NCI-H2196 treated with DMSO at 0.1 percent for 48 hours (cell line): ENCODE measurements at regions not wholly inside any gene's neighbourhood (a gene's known extent, or its start where the extent isn't known, plus 50 kb on each side); places are given as distances from the start of the nearest gene placed in this dataset.
A peak's percentile ranks its signal among the peaks of the same experiment; 100 is the strongest.

Source experiments
- DNase-seq: peaks from one replicate; lab custom pipeline; 2025; ENCODE audit not compliant: unreplicated experiment; lab: John Stamatoyannopoulos, UW

DNA sequence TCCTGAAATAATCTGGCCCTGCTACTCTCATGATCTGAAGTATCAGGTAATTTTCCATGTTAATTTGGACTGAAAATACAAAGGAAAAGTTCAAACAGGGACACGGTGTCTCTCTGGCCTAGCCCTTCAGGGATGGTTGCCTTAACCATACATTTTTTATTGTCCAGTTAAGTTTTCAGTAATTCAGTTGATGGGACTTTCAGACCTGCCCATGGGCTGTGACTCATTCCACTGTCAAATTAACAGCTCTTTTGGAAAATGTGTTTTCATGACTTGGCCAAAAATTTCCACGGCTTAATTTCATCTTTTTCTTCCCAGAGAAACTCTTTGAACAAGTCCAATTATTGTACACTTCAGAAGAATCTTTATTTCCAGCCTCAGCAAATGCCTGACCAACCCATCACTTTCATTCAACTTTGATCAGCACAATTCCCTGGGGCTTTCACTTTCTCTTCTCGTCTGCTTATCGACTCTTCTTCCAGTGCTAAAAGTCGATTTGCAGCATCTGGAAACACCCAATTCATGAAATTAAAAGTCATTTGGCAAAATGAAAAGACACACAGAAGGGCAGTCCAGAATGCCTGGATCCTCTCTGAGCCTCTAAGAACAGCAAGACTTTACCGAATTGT lies 293.9 kb downstream of the RAB28 start:
- DNase-seq, result no peak

- DNase-seq, result no peak
These were observed 299.9 kb downstream of the RAB28 start for GRCh38 chr4:13184199-13184598.

DNA sequence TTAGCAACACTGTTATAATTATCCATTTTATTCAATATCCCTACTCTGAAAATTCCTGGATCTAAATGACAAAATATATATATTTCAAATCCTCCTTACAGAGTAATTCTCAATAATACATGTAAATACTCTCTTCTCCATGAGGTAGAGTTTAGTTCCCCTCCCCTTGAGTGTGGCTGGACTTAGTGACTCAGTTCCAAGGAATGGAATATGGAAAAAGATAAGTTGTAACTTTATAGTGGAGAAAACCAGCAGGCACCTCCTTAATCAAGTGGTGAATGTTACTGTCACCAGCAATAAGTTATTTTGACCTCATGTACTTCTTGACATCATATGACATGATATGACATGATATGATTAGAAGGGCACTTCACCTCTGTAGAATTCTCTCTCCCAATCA lies 302.0 kb downstream of the RAB28 start:
- DNase-seq, result no peak

DNA sequence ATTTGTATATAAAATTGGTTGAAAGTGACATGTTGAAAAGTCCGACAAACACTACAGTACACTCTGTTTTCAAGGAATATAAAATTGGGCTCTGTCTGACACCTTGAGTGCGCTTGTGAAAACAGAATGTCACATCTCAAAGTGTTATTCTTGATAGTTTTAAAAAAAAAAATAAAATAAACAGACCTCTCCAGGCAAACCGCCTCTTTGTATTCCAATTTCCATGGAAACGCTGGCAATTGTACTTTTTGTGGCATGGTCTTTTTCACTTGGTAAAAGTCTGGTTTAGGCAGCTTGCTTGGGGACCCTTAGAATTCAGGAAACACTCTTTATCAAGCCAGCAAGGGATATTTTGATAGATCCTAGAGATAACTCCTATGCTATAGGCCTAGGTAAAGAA lies 302.5 kb downstream of the RAB28 start:
- DNase-seq, result no peak

- DNase-seq, result no peak
These were observed 303.4 kb downstream of the RAB28 start for GRCh38 chr4:13180701-13181100.

DNA sequence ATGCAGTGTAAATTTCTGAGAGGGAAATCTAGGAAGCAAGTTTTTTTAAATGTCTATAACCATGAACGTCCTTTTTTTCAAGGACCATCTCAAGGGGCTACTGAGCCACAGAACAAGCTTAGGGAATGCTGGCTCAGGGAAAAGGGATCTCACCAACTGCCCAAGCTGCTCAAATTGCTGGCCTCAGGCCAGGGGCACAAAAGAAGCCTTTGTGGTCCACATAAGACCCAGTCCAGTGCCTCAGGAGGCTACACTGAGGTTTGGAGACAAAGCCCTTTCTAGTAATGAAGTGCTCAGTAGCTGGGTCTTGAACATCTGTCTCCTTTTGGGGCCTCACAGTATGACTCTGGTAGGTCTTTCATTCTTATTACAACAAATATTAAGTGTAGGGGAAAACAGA lies 305.5 kb downstream of the RAB28 start:
- no peak for DNase-seq

DNA sequence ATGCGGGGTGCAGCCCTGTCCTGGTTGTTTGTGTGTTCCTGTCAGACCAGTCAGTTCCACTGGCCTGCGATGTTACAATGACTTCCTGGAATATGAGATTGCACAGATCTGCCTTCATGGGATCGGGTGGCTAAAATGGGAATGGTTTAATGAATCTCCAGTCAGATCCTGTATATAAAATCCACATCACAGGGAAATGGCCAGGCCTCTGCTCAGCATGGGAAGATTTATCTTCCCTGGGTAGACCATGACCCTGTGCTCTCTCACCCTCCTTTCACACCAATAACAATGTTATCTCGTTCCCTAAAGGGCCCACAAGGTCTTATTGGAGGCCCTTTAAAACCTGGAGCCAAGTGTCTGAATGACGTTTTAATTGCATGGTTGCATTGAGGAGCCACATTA lies 307.4 kb downstream of the RAB28 start:
- no peak for DNase-seq

DNA sequence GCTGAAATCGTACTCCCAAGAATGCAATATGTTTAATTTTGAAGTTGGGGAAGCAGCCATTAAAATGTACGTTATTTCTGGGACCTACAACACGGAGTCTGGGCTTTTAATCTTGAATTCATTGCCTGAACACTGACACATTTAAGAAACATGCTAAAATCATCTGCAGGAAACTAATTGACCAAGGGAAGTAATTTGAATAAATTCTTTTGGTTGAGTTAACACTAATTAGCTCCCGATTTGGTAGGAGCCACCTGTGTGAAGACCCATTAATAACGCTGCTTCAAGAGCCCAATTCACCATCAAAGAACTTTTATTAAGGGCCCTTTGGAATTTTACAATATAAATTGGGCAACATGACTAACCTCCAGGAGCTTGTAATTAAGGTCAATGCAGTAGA lies 309.2 kb downstream of the RAB28 start:
- no peak for DNase-seq

DNA sequence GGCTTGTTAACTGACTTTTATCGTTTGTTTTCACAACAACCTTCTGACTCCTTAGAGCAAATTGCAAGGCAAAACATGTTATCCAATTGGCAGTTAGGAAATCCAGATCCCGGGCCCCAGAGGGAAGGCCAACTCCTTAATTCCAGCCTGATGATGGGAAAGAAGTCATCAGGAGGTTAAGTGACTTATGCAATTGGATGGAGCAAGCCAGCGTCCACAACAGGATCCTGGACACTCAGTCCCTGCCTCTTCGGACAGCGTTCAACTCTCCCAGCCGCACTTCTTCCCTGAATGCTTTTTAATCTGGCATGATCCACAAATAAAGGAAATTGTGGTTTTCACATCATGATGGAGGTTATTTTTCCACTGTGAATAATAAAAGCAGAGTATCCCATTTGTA lies 310.1 kb downstream of the RAB28 start:
- no peak for DNase-seq

DNA sequence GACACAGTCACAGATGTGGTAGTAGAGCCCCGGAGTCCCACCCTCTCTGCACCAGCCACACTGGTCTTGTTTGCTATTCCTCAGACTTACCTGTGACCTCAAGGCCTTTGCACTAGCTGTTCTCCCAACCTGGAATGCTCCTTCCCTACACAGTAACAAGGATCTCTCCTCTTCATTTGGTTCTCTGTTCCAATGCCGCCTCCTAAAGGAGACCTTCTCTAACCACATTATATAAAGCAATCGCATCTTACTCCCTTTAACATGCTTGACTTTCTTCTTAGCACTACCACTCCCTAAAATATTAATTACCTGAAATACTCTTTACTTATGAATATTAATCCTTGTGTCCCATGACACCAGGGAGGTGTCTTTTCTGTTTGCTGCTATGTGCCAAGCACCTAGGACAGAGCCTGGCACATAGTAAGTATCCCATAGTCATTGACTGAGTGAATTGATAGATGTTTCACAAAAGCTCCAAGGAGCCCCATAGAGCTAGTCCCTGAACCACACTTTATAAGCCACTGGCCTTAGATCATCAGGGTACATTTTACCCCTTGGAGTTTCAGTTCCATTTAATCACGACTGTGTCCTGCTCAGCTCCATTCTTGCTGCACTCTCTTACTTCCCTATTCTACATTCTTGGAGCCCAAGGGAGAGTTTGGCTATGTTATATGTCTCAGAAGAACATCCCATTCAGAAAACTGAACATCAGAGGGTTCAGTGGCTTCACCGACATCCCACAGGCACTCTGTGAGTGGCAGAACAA lies 312.7 kb downstream of the RAB28 start:
- no peak for DNase-seq

- no peak for DNase-seq
These were observed 314.2 kb downstream of the RAB28 start for GRCh38 chr4:13169731-13170525.

- no peak for DNase-seq
These were observed 315.8 kb downstream of the RAB28 start for GRCh38 chr4:13168326-13168725.

DNA sequence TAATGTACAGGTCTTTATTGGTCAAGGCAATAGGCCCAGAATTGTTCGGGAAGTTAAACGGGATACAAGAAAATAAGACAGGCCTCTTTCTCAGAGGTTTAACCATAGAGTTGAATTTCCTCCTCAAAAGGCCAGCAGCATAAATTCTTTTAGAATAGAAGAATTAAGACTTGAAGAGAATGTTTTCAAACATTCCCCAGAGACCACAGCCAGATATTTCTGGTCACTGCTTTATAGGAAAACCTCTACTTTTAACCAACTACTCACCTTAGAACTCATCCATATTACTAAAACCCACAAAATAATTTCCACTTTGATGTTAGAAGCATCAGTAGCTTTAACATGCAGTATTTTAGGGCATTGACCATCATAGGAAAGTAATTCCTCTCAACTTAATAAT lies 317.9 kb downstream of the RAB28 start:
- DNase-seq, result no peak

DNA sequence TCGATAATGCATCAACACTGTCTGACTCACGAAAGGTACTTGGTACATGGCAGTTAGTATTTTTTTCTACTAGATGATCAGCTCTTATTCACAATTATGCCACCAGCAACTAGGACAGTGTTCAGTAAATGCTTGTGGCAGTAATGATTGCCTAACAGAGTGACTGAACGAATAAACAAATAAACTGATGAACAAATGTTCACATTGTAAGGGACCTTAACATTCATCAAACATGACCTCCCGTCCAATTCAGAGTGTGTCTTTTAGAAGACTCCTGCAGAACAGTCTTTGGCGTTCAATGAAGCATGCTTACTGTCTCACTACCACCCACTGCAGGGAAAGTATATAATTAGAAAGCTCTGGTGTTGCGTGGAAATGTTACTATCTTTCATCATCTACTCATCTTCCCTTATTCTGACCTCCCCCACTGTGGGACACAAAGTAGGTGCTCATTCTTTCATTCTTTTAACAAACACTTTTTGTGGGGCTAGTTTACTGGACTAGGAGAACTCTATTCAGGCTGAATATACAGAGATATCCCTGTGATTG lies 319.3 kb downstream of the RAB28 start:
- no peak for DNase-seq

- DNase-seq, result no peak
These were observed 321.3 kb downstream of the RAB28 start for GRCh38 chr4:13162886-13163285.

GRCh38 chr4:13160920-13161319 lies 323.2 kb downstream of the RAB28 start:
- DNase-seq, result peak; percentile 55

DNA sequence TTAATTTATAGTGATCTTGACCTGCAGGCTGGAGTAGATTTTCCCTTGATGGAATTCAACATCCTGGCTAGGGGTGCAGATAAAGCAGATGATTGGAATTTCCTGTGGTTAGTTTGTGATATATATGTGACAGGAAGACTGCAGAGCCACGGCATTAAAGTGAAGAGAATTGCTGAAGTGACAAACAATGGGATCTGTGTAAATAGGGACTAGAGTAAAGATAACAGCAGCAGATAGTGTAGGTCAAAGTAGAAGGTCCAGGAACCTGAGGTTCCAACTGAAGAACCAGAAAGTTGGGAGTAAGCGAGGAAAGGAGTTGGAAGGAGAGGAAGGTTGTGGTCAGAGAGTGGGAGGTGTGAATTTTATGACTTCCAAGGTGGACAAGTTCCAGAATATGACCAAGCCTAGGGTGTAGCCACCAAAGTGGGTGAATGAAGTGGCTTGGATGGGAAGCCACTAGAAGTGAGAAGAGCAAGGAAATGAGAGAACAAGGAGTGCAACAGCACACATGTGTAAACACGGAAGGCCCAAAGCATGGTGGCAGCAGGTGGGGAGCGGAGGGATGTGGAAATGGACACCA lies 325.0 kb downstream of the RAB28 start:
- DNase-seq, result no peak

DNA sequence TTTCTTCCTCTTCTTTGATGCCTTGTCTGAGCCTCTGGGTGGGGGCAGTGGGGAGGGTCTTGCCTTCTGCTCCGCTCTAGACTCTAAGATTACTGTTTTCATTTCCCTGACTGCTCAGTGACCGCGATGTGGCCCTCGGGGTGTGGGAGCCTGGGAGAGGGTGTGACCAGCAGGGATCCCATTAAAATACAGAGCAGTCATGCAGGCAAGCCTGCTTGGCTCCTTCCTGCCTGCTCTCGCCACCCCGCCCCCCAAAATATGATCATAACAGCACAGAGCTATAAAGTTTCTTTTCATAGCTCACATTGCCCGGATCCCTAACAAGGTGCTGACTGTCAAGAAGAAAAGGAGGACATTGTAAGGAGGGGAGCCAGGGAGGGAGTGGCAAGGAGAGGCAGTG lies 332.9 kb downstream of the RAB28 start:
- DNase-seq, result no peak

- no peak for DNase-seq
These were observed 340.7 kb downstream of the RAB28 start for GRCh38 chr4:13143222-13144070.

DNA sequence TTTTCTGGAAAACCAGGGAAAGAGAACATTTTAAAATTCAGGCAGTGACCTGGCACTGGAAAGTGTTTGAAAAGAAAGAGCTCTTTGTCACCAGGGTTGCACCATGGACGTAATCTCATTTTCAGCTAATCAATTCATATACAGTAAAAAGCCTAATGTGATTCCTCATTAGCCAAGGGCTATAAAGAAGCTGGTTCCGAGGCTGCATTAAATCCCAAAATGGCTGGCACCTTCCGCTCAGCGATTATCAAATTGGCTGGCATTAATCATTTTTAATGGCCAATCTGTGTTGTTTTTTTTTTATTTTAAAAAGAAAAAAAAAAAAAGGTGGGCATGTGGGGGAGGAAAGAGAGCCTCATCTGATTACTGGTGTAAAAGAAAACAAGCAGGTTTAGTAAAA lies 341.4 kb downstream of the RAB28 start:
- DNase-seq, result no peak

GRCh38 chr4:13142191-13142590 lies 341.9 kb downstream of the RAB28 start:
- DNase-seq, result no peak
